Adipocyte (in vitro differentiated cells): ENCODE measurements at regions not wholly inside any gene's neighbourhood (a gene's known extent, or its start where the extent isn't known, plus 50 kb on each side); places are given as distances from the start of the nearest gene placed in this dataset.

Source experiments
- DNase-seq: peaks from one replicate; pipeline ENCODE4 v3.0.0-alpha.2; 2015; ENCODE audit warnings: low read depth
- H3K27me3 ChIP-seq: replicated peaks from 2 replicates; pipeline ENCODE4 v1.7.0; 2013; ENCODE audit warnings: mild to moderate bottlenecking, low read length, moderate library complexity; ENCODE audit not compliant: control insufficient read depth, insufficient read depth
- H3K36me3 ChIP-seq: 2 replicates; pipeline ENCODE4 v1.7.0; 2013; ENCODE audit warnings: low read length, mild to moderate bottlenecking, moderate library complexity; ENCODE audit not compliant: control insufficient read depth, insufficient read depth, severe bottlenecking
- H3K4me1 ChIP-seq: 2 replicates; pipeline ENCODE4 v1.7.0; 2013; ENCODE audit warnings: mild to moderate bottlenecking, low read length, moderate library complexity; ENCODE audit not compliant: control insufficient read depth, insufficient read depth
- H3K4me3 ChIP-seq: 2 replicates; pipeline ENCODE4 v1.7.0; 2013; ENCODE audit warnings: mild to moderate bottlenecking, low read length, moderate library complexity
- H3K9ac ChIP-seq: 2 replicates; pipeline ENCODE4 v1.7.0; 2013; ENCODE audit warnings: mild to moderate bottlenecking, low read length, moderate library complexity
- H3K9me3 ChIP-seq: 2 replicates; pipeline ENCODE4 v1.7.0; 2013; ENCODE audit warnings: mild to moderate bottlenecking, low read length, moderate library complexity; ENCODE audit not compliant: control insufficient read depth

DNA sequence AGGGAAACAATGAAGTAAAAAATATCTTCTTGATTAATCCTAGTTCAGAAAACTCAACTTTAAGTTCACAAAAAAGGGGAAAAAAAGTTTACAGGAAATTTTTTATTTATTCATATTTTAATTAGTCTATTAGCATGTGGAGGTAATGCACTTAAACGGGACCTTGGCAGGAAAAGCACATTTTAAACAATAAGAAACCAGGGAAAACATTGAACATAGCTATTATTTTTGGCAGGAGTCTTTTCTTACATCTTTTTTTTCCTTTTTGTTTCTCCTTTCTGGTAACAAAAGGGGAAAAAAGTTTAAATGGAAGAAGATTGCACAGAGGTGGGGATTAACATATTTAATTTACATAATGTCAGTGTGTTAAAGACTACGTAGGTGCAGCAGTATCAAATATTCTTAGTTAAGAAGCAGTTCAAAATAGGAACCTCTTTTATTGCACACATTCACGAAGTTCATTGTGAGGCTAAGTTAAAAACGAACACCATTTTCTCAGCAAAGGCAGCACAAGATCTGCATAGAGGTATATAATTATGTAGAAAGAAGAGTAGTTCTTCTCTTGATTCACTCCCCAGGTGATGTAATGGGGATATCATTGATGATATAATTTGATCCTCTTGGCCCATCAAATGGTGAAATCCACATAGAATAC is 940.5 kb downstream of the CDH11 start:
- DNase-seq = no peak
- Histone ChIP-seq H3K4me1 (peaks cover 56% of the 10 kb centered on the region), H3K9ac (no peak overlapping the region), H3K9me3 (peaks cover 22% of the 10 kb centered on the region), H3K4me3 (no peak overlapping the region), H3K36me3 (no peaks in the 10 kb centered on the region), H3K27me3 (no peaks in the 10 kb centered on the region)

DNA sequence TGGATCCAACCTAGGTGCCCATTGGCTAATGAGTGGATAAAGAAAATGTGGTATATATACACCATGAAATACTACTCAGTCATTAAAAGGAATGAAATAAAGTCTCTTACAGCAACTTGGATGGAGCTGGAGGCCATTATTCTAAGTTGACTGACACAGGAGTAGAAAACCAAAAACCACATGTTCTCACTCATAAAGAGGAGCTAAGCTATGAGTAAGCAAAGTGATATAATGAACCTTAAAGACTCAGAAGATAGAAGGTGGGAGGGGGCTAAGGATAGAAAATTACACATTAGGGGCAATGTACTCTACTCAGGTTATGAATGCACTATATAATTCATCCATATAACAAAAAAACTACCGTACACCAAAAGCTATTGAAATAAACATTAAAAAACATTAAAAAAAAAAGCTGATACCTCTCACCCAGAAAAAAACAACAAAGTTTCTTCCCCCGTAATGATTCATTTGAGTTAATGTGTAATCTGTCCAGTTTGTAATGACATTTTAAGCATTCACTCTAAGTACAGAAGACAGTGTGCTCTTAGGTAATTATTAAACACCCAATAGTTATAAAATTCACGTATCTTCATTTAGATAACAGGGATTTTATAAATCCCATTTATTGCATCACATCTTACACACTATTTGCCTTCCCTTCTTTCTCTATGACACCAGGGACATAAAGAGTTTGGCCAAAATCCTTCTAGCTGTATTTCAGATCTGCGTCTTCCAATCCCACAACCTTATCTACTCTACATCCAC is 941.5 kb downstream of the CDH11 start:
- Histone ChIP-seq H3K9ac (no peak overlapping the region), H3K36me3 (no peaks in the 10 kb centered on the region), H3K4me3 (no peak overlapping the region), H3K4me1 (peaks cover 47% of the 10 kb centered on the region), H3K27me3 (no peaks in the 10 kb centered on the region), H3K9me3 (peaks cover 22% of the 10 kb centered on the region)
- DNase-seq = no peak

DNA sequence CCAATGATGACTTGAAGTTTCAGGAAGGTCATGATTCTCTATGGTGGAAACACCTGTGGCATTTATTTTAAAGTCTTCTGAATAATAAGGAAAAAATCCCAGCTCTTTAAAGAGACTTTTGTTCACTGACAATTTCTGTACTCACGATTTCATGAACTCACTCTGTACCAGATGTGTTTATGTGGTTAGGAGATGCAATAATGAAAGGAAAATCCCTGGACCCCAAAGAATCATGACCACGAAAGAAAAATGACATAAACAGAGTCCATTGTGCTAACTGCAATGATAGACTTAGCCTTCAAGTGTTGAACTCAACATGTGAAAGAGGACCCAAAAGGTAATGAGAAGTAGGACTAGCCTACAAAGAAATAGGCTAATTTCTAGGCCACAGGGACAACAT is 947.5 kb downstream of the CDH11 start:
- no peaks in the 10 kb centered on the region for H3K27me3 ChIP-seq

DNA sequence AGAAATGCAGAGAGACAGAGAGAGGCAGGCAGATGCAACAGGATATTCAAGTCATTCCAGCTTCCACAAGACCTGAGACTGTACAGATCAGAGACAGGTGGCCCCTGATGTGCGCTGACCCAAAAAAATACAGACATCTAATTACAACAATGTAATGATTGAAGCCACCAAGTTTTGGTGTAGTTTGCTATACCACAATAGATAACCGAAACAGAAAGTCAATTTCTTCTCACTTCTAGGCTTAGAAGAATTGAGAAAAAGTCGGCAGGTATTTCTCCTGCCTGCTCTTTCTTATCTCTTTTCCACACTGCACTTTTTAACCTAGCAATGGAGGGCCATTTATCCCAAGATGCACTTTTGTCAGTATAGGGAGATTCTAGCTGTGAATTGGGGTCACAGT is 949.2 kb downstream of the CDH11 start:
- DNase-seq = no peak
- Histone ChIP-seq H3K9me3 (peaks cover 8% of the 10 kb centered on the region), H3K36me3 (no peaks in the 10 kb centered on the region), H3K4me3 (no peak overlapping the region), H3K27me3 (no peaks in the 10 kb centered on the region), H3K4me1 (peaks cover 6% of the 10 kb centered on the region), H3K9ac (no peak overlapping the region)

More for the DNA sequence above, 947.5 kb downstream of the CDH11 start:
- Histone ChIP-seq H3K9me3 (peaks cover 22% of the 10 kb centered on the region), H3K9ac (no peak overlapping the region), H3K36me3 (no peaks in the 10 kb centered on the region), H3K4me1 (peaks cover 6% of the 10 kb centered on the region), H3K4me3 (no peak overlapping the region)
- DNase-seq = no peak

DNA sequence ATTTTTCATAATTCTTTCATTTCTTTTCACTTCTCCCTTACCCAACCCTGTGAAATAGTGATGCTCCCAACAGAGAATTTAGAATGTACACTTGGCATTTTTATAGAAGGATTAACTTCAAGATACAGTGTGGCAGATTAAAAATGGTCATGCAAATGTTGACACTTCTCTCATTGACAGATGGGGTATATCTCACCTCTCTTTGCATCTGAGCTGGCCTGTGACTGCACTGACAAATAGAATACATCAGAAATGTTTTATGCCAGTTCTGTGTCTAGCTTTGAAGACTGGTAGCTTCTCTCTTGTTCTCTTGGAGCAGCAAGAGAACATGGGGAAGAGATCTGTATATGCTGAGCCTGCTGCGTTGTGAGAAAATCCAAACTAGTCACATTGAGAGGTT is 949.6 kb downstream of the CDH11 start:
- Histone ChIP-seq H3K9me3 (peaks cover 3% of the 10 kb centered on the region), H3K4me1 (peaks cover 6% of the 10 kb centered on the region), H3K36me3 (no peaks in the 10 kb centered on the region), H3K4me3 (no peak overlapping the region), H3K27me3 (no peaks in the 10 kb centered on the region), H3K9ac (no peak overlapping the region)
- no peak for DNase-seq

DNA sequence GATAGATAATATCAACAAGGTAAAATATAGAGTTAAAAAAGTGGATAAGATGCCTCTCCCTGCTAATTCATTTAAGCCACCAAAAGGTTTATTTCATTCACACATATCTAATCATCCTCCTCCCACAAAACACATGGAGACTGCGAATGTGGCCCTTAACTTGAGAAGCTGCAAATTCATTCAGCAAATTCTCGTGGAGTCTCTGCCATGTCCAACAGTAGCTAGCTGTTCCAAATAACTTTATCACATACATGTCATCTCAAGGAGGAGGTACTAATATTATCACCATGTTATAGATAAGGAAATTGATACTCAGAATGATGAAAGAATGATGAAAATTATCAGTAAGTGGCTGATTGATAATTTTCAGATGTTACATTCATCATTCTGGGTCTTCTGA is 950.2 kb downstream of the CDH11 start:
- no peaks in the 10 kb centered on the region for H3K9me3 ChIP-seq
- no peaks in the 10 kb centered on the region for H3K27me3 ChIP-seq
- H3K9ac ChIP-seq = no peak overlapping the region
- DNase-seq = no peak
- H3K4me1 ChIP-seq = peaks cover 6% of the 10 kb centered on the region
- no peaks in the 10 kb centered on the region for H3K36me3 ChIP-seq
- H3K4me3 ChIP-seq = no peak overlapping the region

DNA sequence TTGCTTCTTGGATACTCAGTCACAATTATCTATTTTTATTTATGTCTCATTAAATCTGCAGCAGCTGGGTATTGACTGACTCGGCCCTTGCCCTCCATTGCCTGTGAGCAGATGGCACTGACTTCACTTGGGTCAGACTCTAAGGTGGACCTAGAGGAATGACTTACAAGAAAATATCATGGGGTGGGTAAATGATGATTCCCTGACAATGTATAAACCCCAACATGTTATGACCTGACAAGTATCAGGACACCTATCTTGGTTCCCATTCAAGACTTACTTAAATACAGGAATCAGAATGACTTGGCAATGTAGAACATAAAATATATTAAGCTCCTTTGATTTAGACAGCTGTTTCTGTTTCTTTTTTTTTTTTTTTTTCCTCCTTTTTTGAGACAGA is 953.5 kb downstream of the CDH11 start:
- Histone ChIP-seq H3K9me3 (no peaks in the 10 kb centered on the region), H3K27me3 (no peaks in the 10 kb centered on the region), H3K4me1 (peaks cover 1% of the 10 kb centered on the region), H3K4me3 (no peak overlapping the region), H3K9ac (no peak overlapping the region), H3K36me3 (no peaks in the 10 kb centered on the region)
- no peak for DNase-seq

DNA sequence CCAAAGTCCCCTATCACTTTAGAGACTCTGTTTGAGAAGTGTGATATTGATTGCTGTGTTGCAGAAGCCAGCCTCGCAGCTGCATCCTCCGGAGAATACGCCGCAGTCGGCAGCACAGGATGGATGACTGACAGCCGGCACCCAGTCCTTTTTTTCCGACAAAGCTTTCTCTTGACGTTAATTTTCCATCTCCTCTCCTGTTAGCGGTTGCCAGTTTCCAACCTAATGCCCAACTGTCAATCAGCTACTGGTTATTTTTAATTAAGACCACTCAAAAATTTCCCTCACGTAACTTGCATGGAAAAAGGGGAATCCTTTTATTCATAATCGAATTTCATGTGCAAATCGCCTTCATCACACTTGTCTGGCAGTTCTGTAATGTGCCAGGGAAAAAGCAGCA is 953.9 kb downstream of the CDH11 start:
- Histone ChIP-seq H3K4me1 (no peaks in the 10 kb centered on the region), H3K36me3 (no peaks in the 10 kb centered on the region), H3K9me3 (no peaks in the 10 kb centered on the region), H3K27me3 (no peaks in the 10 kb centered on the region), H3K9ac (no peak overlapping the region), H3K4me3 (no peak overlapping the region)
- DNase-seq = no peak

DNA sequence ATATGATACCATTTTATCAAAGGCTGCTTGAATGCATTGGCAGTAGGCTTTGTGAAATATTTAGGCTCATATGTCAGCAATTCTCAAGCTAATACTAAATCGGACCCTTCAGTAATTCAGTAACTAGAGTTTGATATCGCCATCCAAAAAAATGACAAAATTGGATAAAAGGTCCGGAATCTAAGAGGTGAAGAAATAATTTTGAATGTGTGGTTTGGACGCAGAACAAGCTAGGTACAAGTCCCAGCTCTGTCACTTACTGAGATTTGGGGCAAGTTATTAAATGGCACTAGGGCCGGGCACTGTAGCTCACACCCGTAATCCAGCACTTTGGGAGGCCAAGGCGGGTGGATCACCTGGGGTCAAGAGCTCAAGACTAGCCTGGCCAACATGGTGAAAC is 956.5 kb downstream of the CDH11 start:
- H3K36me3 ChIP-seq = no peaks in the 10 kb centered on the region
- H3K4me1 ChIP-seq = peaks cover 13% of the 10 kb centered on the region
- no peaks in the 10 kb centered on the region for H3K27me3 ChIP-seq
- no peak overlapping the region for H3K4me3 ChIP-seq
- no peak for DNase-seq
- H3K9me3 ChIP-seq = no peaks in the 10 kb centered on the region
- no peak overlapping the region for H3K9ac ChIP-seq

DNA sequence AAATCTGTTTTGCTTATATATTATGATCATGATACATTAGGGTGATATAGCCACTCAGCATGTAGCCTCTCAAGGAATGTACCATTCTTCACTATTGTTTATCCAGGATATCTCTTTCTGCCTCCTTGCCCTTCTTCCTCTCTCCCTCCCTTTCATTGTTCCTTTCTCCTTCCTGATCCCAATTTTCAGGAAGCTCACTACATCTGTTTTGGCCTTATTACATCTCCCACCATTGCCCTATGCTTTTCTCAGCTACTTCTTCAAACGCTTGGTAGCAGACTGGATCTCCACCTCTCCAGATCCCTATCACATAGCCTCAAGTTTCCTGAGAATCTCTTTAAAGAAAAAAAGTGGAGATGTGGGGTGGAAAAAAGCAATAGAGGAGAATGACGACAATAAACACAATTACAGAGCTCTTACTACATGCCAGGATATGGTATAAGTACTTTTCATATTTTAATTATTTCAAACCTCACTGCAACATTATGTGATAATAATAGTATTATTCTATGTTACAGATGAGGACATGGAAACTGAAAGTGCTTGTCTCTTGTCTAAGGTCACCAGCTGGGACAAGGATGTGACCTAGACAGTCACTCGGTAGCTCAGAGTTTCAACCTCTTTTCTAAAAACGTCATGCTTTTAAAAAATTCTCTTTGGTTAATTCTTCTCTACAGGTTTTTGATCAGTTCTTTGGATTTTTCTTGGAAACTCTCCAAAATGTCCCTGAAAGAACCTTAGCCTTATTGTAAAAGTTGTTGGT is 959.1 kb downstream of the CDH11 start:
- Histone ChIP-seq H3K9ac (no peak overlapping the region), H3K9me3 (no peaks in the 10 kb centered on the region), H3K36me3 (no peaks in the 10 kb centered on the region), H3K4me3 (no peak overlapping the region), H3K4me1 (peaks cover 20% of the 10 kb centered on the region), H3K27me3 (no peaks in the 10 kb centered on the region)
- no peak for DNase-seq

DNA sequence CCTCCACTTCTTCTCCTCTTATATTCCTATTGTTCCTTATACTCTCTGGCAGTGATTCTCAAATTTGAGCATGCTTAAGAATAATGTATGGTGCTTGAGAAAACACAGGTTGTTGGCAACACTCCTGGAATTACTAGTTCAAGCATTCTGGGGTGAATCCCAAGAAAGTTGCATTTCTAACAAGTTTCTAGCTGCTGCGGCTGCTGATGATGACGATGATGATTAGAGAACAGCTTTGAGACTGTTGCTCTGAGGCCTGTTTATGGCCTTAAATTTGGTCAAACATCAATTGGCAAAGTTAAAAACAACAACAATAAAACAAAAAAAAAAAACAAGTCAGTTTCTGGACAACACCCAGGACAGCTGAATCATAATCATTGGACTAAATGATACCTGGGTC is 961.9 kb downstream of the CDH11 start:
- Histone ChIP-seq H3K27me3 (no peaks in the 10 kb centered on the region), H3K9ac (no peak overlapping the region)
- no peak for DNase-seq

More for the DNA sequence above, 961.9 kb downstream of the CDH11 start:
- Histone ChIP-seq H3K9me3 (no peaks in the 10 kb centered on the region), H3K4me1 (peaks cover 20% of the 10 kb centered on the region), H3K4me3 (no peak overlapping the region), H3K36me3 (no peaks in the 10 kb centered on the region)
